Femur (tissue), 1 donor: ENCODE measurements at regions not wholly inside any gene's neighbourhood (a gene's known extent, or its start where the extent isn't known, plus 50 kb on each side); places are given as distances from the start of the nearest gene placed in this dataset.
"Not testable (repeated sequence)": the region's sequence is repeated elsewhere in the genome, so short reads cannot be mapped to it uniquely, and the experiment has no call there.

Experiments used
- DNase-seq: peaks from one replicate; pipeline ENCODE4 v3.0.0-alpha.2; 2017

DNA sequence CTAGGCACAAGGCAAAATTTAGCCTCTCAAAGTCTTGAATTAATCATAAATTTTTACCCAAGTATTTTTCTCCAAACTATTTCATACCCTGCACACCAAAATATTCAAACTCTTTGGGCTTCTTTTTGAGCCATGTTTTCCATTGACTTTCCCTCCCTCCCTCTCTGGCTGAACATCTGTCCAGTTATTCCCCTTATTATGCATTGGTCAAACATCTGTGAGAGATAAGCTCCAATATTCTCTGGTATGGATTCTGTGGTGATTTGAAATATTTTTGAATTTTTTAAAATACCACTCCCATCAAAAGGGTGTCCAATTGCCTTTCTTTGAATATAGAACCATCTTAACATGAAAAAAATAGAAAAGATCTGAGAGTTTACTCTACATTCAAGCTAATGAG lies 244.2 kb downstream of the RFPL4B start:
- no peak for DNase-seq

DNA sequence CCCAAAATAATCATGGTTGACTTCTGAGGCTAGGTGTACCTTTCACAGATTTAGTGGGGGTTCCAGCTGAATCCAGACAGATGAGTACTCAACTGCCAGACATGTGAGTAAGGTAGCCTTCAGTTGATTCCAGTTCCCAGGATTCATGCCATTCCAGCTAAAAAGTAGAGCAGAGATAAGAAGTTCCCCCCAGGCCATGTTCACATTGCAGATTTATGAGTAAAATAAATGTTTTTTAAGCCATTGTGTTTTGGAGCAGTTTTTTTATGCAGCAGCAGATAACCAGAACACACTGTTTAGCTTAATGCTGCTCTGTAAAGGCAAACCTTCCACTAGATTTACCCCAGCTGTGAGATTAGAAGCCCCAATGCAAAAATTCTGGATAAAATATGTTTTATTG lies 245.0 kb downstream of the RFPL4B start:
- DNase-seq = no peak

- peak; percentile 38 for DNase-seq
Observed at GRCh38 chr6:112594886-112595594, 247.9 kb downstream of the RFPL4B start.

DNA sequence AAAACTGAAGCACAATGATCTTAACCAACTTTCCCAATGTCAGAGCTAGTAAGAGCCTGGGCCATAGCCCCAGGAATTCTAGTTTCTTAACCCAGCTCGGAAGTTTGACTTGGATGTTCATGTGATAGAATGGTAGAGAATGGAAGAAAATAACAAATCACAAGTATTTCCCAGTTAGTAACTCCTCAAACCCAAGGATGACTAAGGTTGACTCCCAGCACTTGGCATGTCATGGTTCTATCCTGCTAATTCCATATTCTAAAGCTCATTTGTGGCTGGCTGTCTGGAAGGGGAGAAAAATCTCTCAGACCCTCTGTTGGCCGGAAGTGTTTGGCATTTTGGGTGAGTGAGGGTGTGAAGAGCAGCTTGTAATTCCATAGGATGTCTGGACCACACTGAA lies 248.7 kb downstream of the RFPL4B start:
- no peak for DNase-seq

- no peak for DNase-seq
Observed at GRCh38 chr6:112597176-112597575, 250.0 kb downstream of the RFPL4B start.

GRCh38 chr6:112600168-112600567 lies 253.0 kb downstream of the RFPL4B start:
- no peak for DNase-seq

DNA sequence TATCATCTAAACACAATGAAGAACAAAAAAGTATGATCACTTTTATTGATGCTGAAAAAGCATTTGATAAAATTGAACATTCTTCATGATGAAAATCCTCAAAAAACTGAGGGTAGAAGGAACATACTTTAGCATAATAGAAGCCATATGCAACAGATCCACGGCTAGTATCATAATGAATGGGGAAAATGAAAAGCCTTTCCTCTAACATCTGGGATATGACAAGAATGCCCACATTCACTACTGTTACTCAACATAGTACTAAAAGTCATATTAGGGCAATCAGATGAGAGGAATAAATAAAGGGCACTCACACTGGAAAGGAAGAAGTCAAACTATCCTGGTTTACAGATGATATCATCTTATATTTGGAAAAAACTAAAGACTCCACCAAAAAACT lies 256.6 kb downstream of the RFPL4B start:
- no peak for DNase-seq

- peak; percentile 29 for DNase-seq
Observed at GRCh38 chr6:112606656-112607435, 259.7 kb downstream of the RFPL4B start.

DNA sequence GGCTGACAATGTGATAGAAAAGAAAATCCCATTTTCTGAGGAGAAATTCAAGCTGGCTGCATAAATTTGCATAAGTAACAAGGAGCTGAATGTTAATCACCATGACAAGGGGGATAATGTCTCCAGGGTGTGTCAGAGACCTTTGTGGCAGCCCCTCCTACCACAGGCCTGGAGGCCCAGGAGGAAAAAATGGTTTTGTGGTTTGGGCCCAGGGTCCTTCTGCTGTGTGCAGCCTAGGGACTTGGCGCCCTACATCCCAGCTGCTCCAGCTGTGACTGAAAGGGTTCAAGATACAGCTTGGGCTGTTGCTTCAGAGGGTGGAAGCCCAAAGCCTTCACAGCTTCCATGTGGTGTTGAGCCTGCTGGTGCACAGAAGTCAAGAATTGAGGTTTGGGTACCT lies 261.8 kb downstream of the RFPL4B start:
- not testable (repeated sequence) for DNase-seq

- DNase-seq = no peak
Observed at GRCh38 chr6:112613410-112613809, 266.3 kb downstream of the RFPL4B start.

GRCh38 chr6:112618849-112619248 lies 271.7 kb downstream of the RFPL4B start:
- DNase-seq = no peak

DNA sequence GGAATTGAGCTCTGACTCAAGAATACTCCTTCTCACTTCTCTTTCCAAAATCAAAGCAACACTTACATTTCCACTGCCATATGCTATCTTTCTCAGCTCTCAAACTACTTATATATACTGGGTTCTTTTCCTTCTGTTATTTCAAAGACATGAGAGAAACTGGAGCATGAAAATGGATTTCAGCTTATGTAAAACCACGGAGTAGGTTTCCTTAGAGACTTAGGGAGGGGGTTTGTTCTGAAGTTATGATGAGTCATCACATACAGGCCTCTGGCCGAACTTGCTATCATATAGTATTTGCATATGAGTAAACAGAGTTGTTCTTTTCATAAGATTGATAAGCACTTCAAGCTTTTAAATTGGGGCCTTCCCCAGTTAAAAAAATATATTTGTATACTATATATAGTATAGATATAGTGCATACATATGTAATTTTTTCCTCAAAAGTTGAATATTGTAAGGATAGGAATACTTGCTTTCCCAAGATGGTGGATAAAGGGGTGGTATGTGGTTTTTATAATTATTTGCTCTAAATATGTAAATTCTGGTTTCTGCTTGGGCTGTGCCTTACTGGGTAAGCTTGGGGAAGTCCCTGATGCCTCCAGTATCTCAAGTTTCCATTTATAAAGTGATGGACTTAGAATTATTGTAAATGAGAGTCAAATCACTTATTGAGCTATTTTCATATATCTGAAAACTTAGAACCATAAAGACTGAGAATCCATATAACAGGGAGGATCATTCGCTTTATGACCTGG lies 273.9 kb downstream of the RFPL4B start:
- DNase-seq = no peak

DNA sequence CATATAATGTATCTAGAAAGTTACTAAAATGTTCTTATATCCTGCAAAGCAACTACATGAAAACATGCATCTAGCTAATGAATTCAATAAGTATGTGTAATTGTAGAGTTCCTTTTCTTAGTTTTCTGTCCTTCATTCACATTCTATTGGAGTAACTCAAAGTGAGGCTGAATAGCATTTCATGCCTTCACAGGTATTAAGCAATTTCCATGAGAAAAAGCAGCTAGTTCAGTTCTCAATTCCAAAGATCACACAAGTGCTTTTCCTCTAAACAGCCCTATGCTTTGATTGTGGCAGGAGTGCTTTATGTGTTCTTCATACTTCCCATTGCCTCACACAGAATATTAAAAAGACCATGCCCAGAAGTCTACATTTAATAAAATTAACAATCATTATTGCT lies 274.9 kb downstream of the RFPL4B start:
- DNase-seq = no peak

DNA sequence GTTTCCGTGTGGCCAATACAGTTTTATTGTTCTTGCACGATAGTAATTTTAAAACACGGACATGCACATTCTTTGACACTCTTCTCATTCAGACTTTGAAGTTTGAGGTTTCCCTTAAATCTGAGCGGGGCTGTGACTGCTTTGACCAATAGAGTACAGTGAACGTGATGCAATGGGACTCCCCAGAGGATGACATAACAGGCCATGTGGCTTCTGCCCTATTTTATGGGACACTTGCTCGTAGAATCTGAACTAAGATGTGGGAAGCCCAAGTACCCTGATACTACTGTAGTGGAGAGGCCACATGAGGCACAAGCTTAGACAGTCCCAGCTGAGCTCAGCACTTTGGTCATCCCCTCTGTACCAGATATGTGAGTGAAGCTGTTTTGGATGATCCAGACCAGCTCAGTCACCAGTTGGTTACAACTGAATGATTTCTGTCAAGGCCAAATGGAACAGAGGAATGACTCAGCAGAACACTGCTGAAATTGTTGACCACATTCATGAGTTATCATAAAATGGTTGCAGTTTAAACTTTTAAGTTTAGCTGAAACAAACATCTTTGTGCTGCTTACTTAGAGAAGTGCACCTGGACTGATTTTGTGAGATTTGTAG lies 279.4 kb downstream of the RFPL4B start:
- no peak for DNase-seq

GRCh38 chr6:112634376-112634775 lies 287.2 kb downstream of the RFPL4B start:
- DNase-seq = no peak

GRCh38 chr6:112636650-112637262 lies 289.6 kb downstream of the RFPL4B start:
- DNase-seq = no peak

DNA sequence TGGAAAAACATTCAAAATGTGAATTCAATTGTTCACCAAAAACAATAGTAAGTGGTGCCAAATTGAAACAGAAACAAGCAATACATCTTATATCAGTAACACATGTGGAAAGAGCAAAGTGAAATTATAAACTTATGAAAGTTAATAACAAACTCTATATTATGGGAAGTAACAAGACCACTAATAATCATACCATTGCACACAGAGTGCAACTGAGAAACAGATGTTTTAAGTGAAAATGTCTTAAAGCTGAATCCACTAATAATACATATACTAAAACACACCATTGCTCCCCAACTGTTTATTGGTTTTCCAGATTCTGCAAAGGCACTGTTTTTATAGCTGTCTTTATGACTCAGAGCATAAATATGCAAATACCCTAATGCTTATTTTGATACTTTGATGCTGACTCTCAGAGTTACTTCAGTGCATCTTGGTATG lies 292.3 kb downstream of the RFPL4B start:
- no peak for DNase-seq

DNA sequence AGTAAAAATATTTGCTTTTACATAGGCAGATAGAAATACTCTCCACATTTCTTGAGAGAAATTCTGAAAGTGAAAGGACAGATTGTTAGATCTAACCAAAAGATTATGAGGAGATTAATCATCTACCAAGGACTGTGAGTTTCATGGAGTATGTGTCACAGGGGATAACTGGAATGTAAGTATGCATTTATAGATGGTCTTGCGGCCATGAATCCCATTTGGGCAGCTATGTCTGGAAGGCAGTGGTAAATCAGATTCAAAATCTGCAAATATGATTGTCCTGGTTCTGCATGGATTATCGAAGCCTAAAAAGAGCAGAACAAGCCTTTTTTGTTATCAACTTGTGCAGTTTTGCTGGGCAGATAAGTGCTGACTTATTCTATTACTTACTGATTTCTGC lies 293.8 kb downstream of the RFPL4B start:
- no peak for DNase-seq

GRCh38 chr6:112649853-112650252 lies 302.7 kb downstream of the RFPL4B start:
- no peak for DNase-seq

DNA sequence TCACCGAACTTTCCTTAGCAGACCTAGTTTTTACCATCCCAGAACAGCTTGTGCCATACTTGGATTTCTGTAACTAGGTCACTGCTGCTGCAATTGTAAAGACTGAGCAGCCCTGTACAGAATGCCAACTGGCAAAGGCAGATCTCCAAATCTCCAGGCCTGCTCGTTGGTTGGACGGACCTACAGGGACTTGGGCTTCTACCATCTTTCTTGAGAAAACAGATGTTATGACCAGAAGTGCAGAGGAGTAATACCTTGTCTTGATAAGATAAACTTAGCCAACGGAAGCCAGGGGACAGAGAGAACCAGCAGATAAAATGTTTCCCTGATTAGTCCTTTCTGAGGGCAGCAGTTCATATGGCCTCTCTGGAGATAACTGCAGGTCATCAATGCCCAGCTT lies 304.1 kb downstream of the RFPL4B start:
- DNase-seq = no peak

DNA sequence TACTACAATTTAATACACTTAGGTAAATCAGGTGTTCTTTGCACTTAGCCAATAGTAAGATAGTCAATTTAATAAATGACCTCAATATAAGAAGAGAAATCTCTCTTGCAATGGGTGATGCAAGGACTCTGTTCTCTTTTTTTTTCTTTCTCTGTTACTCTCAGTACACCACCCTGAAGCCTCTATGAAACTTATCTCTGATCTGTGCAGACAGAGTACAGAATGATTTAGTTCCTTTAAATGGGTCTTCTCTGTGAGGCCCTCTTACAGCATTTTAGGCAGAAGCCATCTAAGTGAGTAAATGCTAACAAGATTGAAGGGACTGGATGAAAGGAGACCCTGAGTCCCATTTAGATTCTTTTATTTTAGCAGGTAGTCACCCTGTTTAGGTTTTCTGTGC lies 312.8 kb downstream of the RFPL4B start:
- no peak for DNase-seq

DNA sequence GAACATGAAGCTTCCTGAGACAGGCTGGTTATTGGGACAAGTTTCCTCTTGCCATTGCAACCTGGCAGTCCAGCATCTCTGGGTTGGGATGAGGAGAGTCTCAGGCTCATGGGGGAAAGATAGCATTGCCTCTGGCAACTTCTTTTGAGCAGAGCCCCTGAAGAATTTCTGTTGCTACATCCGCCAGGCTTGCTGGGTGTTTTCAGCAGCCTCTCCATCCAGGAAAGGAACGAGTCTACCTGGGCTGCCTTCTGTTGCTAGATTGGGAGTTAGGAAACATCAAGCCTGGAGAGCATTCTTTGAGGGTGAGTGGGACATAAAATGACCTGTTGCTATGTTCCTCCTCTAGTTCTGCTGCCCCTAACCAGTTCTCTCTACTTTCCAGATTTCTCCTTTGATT lies 313.5 kb downstream of the RFPL4B start:
- no peak for DNase-seq

DNA sequence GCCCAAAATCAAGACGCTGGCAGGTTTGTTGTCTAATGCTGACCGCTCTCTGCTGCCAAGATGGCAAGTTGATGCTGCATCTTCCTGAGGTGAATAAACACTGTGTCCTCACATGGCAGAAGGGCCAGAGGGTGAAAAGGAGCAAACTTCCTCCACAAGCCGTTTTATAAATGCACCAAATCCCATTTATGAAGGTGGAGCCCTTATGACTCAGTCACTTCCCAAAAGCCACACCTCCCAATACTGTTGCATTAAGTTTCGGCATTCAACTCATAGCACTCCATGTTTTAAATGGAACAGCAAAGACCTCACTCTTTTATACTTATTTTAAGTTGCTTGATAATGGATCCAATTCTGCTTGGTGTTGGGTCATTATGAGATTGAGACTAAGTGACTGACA lies 316.6 kb downstream of the RFPL4B start:
- no peak for DNase-seq
